ENCODE measurements at regions not wholly inside any gene's neighbourhood (a gene's known extent, or its start where the extent isn't known, plus 50 kb on each side); places are given as distances from the start of the nearest gene placed in this dataset.

DNA sequence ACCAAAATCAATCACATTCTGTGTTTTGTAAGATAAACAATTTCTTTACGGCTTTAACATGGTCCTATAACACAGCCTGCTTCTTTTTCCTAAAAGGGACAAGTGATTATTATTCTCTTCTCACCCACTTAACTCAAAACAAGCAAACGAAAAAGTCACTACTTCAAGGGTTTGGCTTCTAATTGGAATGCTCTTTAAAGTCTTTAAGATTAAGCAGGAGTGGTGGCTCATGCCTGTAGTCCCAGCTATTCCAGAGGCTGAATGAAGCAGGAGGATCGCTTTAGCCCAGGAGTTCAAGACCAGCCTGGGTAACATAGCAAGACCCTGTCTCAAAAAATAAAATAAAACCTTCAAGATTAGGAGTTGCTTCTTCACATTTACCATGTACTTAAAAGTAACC lies 66.6 kb upstream of the CNEP1R1 start:
- TF ChIP-seq POLR2A (IDR thresholded peaks at IDR 0.05) (no peak), EP300 (IDR thresholded peaks at IDR 0.05) (no peak)
- TF ChIP-seq, protein P1, sequence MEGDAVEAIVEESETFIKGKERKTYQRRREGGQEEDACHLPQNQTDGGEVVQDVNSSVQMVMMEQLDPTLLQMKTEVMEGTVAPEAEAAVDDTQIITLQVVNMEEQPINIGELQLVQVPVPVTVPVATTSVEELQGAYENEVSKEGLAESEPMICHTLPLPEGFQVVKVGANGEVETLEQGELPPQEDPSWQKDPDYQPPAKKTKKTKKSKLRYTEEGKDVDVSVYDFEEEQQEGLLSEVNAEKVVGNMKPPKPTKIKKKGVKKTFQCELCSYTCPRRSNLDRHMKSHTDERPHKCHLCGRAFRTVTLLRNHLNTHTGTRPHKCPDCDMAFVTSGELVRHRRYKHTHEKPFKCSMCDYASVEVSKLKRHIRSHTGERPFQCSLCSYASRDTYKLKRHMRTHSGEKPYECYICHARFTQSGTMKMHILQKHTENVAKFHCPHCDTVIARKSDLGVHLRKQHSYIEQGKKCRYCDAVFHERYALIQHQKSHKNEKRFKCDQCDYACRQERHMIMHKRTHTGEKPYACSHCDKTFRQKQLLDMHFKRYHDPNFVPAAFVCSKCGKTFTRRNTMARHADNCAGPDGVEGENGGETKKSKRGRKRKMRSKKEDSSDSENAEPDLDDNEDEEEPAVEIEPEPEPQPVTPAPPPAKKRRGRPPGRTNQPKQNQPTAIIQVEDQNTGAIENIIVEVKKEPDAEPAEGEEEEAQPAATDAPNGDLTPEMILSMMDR (IDR thresholded peaks at IDR 0.05) = no peak
